Nephron (organoid): ENCODE measurements at regions not wholly inside any gene's neighbourhood (a gene's known extent, or its start where the extent isn't known, plus 50 kb on each side); places are given as distances from the start of the nearest gene placed in this dataset.

Source experiments
- H3K27ac Mint-ChIP-seq, 3 experiments: 2 replicates each; pipeline ENCODE4 v1.8.0; 2020; ENCODE audit warnings: mixed read lengths in 3 of 3, mild to moderate bottlenecking in 2 of 3, moderate library complexity in 1 of 3
- H3K27me3 Mint-ChIP-seq: 2 replicates; pipeline ENCODE4 v1.8.0; 2021; ENCODE audit warnings: low read depth, mild to moderate bottlenecking, moderate library complexity, mixed read lengths
- H3K36me3 Mint-ChIP-seq: 2 replicates; pipeline ENCODE4 v1.8.0; 2020; ENCODE audit warnings: low read depth, mixed read lengths
- H3K4me1 Mint-ChIP-seq: 2 replicates; pipeline ENCODE4 v1.8.0; 2020; ENCODE audit warnings: mixed read lengths
- H3K4me3 Mint-ChIP-seq, 3 experiments: 2 replicates each; pipeline ENCODE4 v1.8.0; 2020; ENCODE audit warnings: mild to moderate bottlenecking in 3 of 3, mixed read lengths in 3 of 3, moderate library complexity in 2 of 3
- H3K9me3 Mint-ChIP-seq: 2 replicates; pipeline ENCODE4 v1.8.0; 2020; ENCODE audit warnings: mixed read lengths
- TF ChIP-seq, protein P1 (sequence below), 3 experiments: fragments of 200-600 bp; sonication (generic); IDR thresholded peaks; one replicate each; pipeline ENCODE4 v1.5.0; 2021; ENCODE audit warnings: antibody characterized with exemption in 3 of 3; ENCODE audit not compliant: unreplicated experiment in 3 of 3

DNA sequence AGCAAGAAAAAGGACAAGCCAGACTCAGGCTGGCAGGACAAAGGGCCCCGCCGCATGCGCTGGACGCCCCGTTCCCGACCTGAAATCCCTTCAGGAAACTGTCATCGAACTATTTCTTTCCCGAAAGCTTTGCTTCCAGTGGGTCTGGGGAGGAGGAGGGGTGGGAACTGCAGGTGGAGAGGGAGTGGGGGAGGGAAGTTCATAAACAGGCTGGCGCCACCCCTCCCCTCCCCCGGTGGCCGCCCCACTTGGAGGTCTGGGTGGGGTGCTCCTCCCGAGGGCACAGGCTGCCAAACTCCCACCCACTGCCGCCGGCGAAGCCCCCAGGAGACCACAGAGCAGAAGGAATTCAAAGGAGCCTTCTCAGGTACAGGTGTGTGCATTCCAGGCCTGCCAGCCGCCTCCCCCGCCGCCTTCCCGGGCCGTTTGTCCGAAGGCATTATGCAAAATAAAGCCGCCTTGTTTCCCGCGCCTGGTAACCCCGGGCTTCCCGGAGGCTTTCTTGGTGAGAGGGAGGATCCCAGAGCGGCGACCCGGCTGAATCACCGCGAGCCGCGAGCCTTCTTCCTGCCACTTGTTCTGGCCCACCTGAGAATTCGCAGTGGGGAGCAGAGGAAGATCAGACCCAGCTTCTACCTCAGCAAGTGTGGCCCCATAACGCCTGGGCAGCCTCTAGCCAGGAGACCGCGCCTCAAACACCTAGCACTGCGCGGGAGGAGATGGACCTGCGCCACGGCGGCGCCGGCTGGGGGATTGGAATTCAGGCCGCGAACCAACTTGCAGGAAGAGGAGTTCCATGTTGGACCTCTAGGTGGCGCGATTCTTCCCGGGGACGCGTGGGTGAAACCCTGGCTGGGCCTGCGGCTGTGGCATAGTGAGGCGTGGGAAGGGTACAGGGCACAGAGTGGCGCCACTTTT lies 101.9 kb downstream of the FOXI3 start:
- H3K9me3 Mint-ChIP-seq: no peaks in the 10 kb centered on the region
- H3K4me1 Mint-ChIP-seq: no peaks in the 10 kb centered on the region
- TF ChIP-seq, protein P1, sequence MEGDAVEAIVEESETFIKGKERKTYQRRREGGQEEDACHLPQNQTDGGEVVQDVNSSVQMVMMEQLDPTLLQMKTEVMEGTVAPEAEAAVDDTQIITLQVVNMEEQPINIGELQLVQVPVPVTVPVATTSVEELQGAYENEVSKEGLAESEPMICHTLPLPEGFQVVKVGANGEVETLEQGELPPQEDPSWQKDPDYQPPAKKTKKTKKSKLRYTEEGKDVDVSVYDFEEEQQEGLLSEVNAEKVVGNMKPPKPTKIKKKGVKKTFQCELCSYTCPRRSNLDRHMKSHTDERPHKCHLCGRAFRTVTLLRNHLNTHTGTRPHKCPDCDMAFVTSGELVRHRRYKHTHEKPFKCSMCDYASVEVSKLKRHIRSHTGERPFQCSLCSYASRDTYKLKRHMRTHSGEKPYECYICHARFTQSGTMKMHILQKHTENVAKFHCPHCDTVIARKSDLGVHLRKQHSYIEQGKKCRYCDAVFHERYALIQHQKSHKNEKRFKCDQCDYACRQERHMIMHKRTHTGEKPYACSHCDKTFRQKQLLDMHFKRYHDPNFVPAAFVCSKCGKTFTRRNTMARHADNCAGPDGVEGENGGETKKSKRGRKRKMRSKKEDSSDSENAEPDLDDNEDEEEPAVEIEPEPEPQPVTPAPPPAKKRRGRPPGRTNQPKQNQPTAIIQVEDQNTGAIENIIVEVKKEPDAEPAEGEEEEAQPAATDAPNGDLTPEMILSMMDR (IDR thresholded peaks at IDR 0.05; ENCODE audit: unreplicated experiment in 3 of 3): peak; percentile 46 to 64 (median 56)
- H3K4me3 Mint-ChIP-seq: peak overlapping the region; percentile 29 to 69 (median 35)
- H3K36me3 Mint-ChIP-seq: no peaks in the 10 kb centered on the region
- H3K27ac Mint-ChIP-seq: no peak overlapping the region
- H3K27me3 Mint-ChIP-seq: peaks cover 59% of the 10 kb centered on the region

GRCh38 chr2:88345842-88346241 lies 106.7 kb downstream of the FOXI3 start:
- Mint-ChIP-seq H3K36me3 (no peaks in the 10 kb centered on the region), H3K9me3 (peaks cover under 1% of the 10 kb centered on the region), H3K27ac (no peak overlapping the region), H3K4me1 (no peaks in the 10 kb centered on the region), H3K4me3 (no peak overlapping the region), H3K27me3 (peaks cover 42% of the 10 kb centered on the region)
- TF ChIP-seq, protein P1 (IDR thresholded peaks at IDR 0.05; ENCODE audit: unreplicated experiment in 3 of 3): no peak

DNA sequence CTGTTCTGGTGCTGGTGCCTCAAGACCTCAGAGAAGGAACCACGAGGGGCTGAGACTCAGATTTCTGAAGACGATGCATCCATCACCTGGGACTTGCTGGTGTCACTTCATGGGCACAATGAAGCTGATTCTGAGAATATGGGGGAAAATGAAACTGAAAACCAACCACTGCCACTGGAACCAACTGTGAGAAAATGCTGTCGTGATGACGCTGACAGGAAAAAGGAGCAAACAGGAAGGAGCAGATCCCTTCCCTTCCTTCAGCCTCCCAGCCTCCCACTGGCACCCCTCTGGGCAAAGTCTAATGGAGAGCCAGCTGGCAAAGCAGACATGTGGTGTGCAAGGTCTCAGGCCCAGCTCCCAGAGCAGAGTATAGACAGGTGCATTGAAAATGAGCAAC lies 109.7 kb downstream of the FOXI3 start:
- H3K36me3 Mint-ChIP-seq: no peaks in the 10 kb centered on the region
- H3K4me1 Mint-ChIP-seq: no peaks in the 10 kb centered on the region
- TF ChIP-seq, protein P1 (IDR thresholded peaks at IDR 0.05; ENCODE audit: unreplicated experiment in 3 of 3): no peak
- peaks cover 6% of the 10 kb centered on the region for H3K9me3 Mint-ChIP-seq
- no peak overlapping the region for H3K27ac Mint-ChIP-seq
- no peak overlapping the region for H3K4me3 Mint-ChIP-seq
- H3K27me3 Mint-ChIP-seq: peaks cover 19% of the 10 kb centered on the region

GRCh38 chr2:88334418-88334817 lies 118.1 kb downstream of the FOXI3 start:
- Mint-ChIP-seq H3K4me3 (no peak overlapping the region), H3K9me3 (no peaks in the 10 kb centered on the region), H3K27ac (no peak overlapping the region), H3K4me1 (peaks cover 14% of the 10 kb centered on the region), H3K27me3 (peaks cover 3% of the 10 kb centered on the region), H3K36me3 (no peaks in the 10 kb centered on the region)
- TF ChIP-seq, protein P1 (IDR thresholded peaks at IDR 0.05; ENCODE audit: unreplicated experiment in 3 of 3): no peak

DNA sequence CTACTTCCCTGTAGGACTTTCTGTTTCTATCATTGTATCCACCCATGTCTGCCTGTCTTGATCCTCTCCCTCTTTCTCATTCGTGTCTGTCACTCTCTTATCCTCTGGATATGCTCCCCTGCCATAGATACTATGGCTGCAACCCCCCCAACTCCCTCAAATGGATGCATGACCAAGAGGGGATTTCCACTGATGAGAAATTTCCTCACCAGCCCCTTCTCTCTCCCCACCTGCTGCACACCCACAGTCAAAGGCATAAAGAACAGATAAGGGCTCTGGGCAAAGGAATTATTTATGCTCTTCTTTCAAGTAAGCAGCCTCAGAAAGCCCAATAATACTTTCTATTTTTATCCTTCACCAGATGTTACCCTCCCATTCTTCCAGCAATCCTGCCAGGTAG lies 121.3 kb downstream of the FOXI3 start:
- Mint-ChIP-seq H3K36me3 (no peaks in the 10 kb centered on the region), H3K27me3 (peaks cover 8% of the 10 kb centered on the region), H3K4me1 (peaks cover 14% of the 10 kb centered on the region), H3K27ac (no peak overlapping the region), H3K9me3 (no peaks in the 10 kb centered on the region), H3K4me3 (no peak overlapping the region)
- TF ChIP-seq, protein P1 (IDR thresholded peaks at IDR 0.05; ENCODE audit: unreplicated experiment in 3 of 3): no peak
